ENCODE measurements at regions not wholly inside any gene's neighbourhood (a gene's known extent, or its start where the extent isn't known, plus 50 kb on each side); places are given as distances from the start of the nearest gene placed in this dataset.
A peak's percentile ranks its signal among the peaks of the same experiment; 100 is the strongest.

GRCh38 chrX:140157611-140158010 is 192.3 kb upstream of the CXorf66 start:
- H3K9me3 ChIP-seq: peaks cover 0 to 6% (median 0%) of the 10 kb centered on the region in 12 donors
- H3K36me3 ChIP-seq: no peaks in the 10 kb centered on the region
- H3K27ac ChIP-seq: no peak overlapping the region
- DNase-seq (no peak), ATAC-seq (peak in 1 of 4 donors; percentile 31)
- intact Hi-C loops (cut with DNase I): no loop called here
- H3K4me3 ChIP-seq: no peak overlapping the region
- 53 to 59% (median 54%) methylated on average over 4 of the region's 4 CpGs for WGBS, 4 donors
- no peak for TF ChIP-seq POLR2A (IDR thresholded peaks at IDR 0.05)
- no peak for TF ChIP-seq CTCF (IDR thresholded peaks at IDR 0.05)
- H3K4me1 ChIP-seq: no peaks in the 10 kb centered on the region
- no peaks in the 10 kb centered on the region for H3K27me3 ChIP-seq

GRCh38 chrX:140157143-140157542 is 191.8 kb upstream of the CXorf66 start:
- no peak for TF ChIP-seq CTCF (IDR thresholded peaks at IDR 0.05)
- no peak for TF ChIP-seq POLR2A (IDR thresholded peaks at IDR 0.05)
- WGBS, 4 donors: 57 to 76% (median 59%) methylated on average over 2 of the region's 2 CpGs

GRCh38 chrX:140151316-140151715 is 186.0 kb upstream of the CXorf66 start:
- Histone ChIP-seq H3K27me3 (no peaks in the 10 kb centered on the region), H3K4me3 (no peak overlapping the region), H3K4me1 (no peaks in the 10 kb centered on the region), H3K36me3 (no peaks in the 10 kb centered on the region), H3K27ac (no peak overlapping the region), H3K9me3 (peaks cover 0 to 6% (median 0%) of the 10 kb centered on the region in 12 donors)
- intact Hi-C loops (cut with DNase I): no loop called here
- ATAC-seq (no peak), DNase-seq (no peak)
- WGBS, 4 donors: 77 to 84% (median 82%) methylated on average over 4 of the region's 4 CpGs
- TF ChIP-seq CTCF (IDR thresholded peaks at IDR 0.05) (no peak), POLR2A (IDR thresholded peaks at IDR 0.05) (no peak)

More at GRCh38 chrX:140157143-140157542, 191.8 kb upstream of the CXorf66 start:
- Histone ChIP-seq H3K9me3 (peaks cover 0 to 6% (median 0%) of the 10 kb centered on the region in 12 donors), H3K27me3 (no peaks in the 10 kb centered on the region), H3K27ac (no peak overlapping the region), H3K4me3 (no peak overlapping the region), H3K4me1 (no peaks in the 10 kb centered on the region), H3K36me3 (no peaks in the 10 kb centered on the region)
- ATAC-seq (no peak), DNase-seq (no peak)
- intact Hi-C loops (cut with DNase I): no loop called here

- TF ChIP-seq POLR2A (IDR thresholded peaks at IDR 0.05) (no peak), CTCF (IDR thresholded peaks at IDR 0.05) (no peak)
- DNase-seq: no peak
- Histone ChIP-seq H3K27ac (no peak overlapping the region), H3K4me1 (no peaks in the 10 kb centered on the region), H3K4me3 (no peak overlapping the region), H3K9me3 (no peaks in the 10 kb centered on the region), H3K27me3 (no peaks in the 10 kb centered on the region), H3K36me3 (no peaks in the 10 kb centered on the region)
- intact Hi-C loops (cut with DNase I): loop anchor here in 1 of 10 donors (10.0 kb wide), 1 partner anchor 515 kb away; no protein-coding TSS in a partner anchor
- ATAC-seq: no peak
Observed at GRCh38 chrX:140149761-140150160, 184.4 kb upstream of the CXorf66 start.
